Neural cell (in vitro differentiated cells): ENCODE measurements at regions not wholly inside any gene's neighbourhood (a gene's known extent, or its start where the extent isn't known, plus 50 kb on each side); places are given as distances from the start of the nearest gene placed in this dataset.
"Not testable (repeated sequence)": the region's sequence is repeated elsewhere in the genome, so short reads cannot be mapped to it uniquely, and the experiment has no call there.

Experiments
- CTCF ChIP-seq: fragments of 450-650 bp; IDR thresholded peaks from 2 replicates; pipeline ENCODE4 v1.5.1; 2014; ENCODE audit warnings: antibody characterized with exemption, mild to moderate bottlenecking, moderate library complexity; ENCODE audit not compliant: poor library complexity, severe bottlenecking
- EP300 ChIP-seq: fragments of 450-650 bp; conservative IDR thresholded peaks from 2 replicates; pipeline ENCODE4 v1.6.1; 2014; ENCODE audit warnings: antibody characterized with exemption, mild to moderate bottlenecking, moderate library complexity; ENCODE audit not compliant: poor library complexity, severe bottlenecking
- EZH2 ChIP-seq: fragments of 200-600, 300-800 bp; shearing (Covaris generic), sonication (generic); IDR thresholded peaks from 2 replicates; pipeline ENCODE4 v1.6.1; 2014; ENCODE audit warnings: antibody characterized with exemption, low read length, borderline replicate concordance, mild to moderate bottlenecking; ENCODE audit not compliant: insufficient read depth, poor library complexity, severe bottlenecking
- POLR2AphosphoS5 ChIP-seq: IDR thresholded peaks from 2 replicates; pipeline ENCODE4 v1.6.1; 2012
- RAD21 ChIP-seq: fragments of 450-650 bp; conservative IDR thresholded peaks from 2 replicates; pipeline ENCODE4 v1.6.1; 2014; ENCODE audit warnings: antibody characterized with exemption, mild to moderate bottlenecking, moderate library complexity
- REST ChIP-seq: IDR thresholded peaks from 2 replicates; pipeline ENCODE4 v1.6.1; 2012; ENCODE audit warnings: borderline replicate concordance
- SMC3 ChIP-seq: fragments of 450-650 bp; conservative IDR thresholded peaks from 2 replicates; pipeline ENCODE4 v1.6.1; 2014; ENCODE audit warnings: antibody characterized with exemption, mild to moderate bottlenecking, moderate library complexity; ENCODE audit not compliant: poor library complexity

GRCh38 chr21:6363591-6363990 is 4157.8 kb upstream of the TPTE start:
- not testable (repeated sequence) for TF ChIP-seq CTCF, EZH2, EP300, REST, POLR2AphosphoS5, RAD21, SMC3
